ENCODE measurements at regions not wholly inside any gene's neighbourhood (a gene's known extent, or its start where the extent isn't known, plus 50 kb on each side); places are given as distances from the start of the nearest gene placed in this dataset.

DNA sequence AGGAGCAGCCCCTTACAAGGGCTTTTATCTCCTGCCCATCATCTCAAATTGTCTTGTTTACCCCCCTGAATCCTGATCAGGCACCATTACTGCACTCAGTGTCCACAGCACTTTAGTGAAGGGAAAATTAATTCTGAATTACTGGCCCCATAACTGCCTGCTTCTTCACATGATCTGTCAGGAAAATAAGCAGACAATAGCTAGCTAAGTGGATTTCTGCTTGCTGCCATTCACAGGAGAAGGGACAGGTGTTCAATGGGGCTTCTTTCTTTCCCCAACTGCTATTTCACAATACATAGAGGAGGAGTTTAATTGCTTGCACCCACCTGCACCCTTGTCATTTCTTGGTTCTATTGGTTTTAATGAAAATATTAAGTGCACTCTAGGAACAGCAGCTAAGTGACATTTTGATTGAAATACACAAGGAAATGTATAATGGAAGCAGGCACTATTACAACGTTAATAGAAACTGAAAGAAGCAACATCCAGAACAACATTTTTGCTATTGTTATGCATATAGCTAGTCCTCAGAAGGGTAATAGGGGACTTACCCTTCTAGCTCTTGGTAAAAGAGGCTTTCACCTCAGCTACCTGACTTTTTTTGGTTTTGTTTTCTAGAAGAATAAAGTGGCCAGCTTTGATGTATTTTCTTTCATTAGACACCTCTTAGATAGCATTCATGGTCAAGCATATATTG, 599.3 kb upstream of the TLE4 start:
- TF ChIP-seq, protein P1, sequence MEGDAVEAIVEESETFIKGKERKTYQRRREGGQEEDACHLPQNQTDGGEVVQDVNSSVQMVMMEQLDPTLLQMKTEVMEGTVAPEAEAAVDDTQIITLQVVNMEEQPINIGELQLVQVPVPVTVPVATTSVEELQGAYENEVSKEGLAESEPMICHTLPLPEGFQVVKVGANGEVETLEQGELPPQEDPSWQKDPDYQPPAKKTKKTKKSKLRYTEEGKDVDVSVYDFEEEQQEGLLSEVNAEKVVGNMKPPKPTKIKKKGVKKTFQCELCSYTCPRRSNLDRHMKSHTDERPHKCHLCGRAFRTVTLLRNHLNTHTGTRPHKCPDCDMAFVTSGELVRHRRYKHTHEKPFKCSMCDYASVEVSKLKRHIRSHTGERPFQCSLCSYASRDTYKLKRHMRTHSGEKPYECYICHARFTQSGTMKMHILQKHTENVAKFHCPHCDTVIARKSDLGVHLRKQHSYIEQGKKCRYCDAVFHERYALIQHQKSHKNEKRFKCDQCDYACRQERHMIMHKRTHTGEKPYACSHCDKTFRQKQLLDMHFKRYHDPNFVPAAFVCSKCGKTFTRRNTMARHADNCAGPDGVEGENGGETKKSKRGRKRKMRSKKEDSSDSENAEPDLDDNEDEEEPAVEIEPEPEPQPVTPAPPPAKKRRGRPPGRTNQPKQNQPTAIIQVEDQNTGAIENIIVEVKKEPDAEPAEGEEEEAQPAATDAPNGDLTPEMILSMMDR (IDR thresholded peaks at IDR 0.05): no peak
- no peak for TF ChIP-seq POLR2A (IDR thresholded peaks at IDR 0.05)
- no peak for TF ChIP-seq EP300 (IDR thresholded peaks at IDR 0.05)

Measured in ovary (tissue), 3 donors.